DMS 273 (cell line): ENCODE measurements at regions not wholly inside any gene's neighbourhood (a gene's known extent, or its start where the extent isn't known, plus 50 kb on each side); places are given as distances from the start of the nearest gene placed in this dataset.
"Not testable (repeated sequence)": the region's sequence is repeated elsewhere in the genome, so short reads cannot be mapped to it uniquely, and the experiment has no call there.

Source experiments
- DNase-seq: peaks from one replicate; lab custom pipeline; 2025; ENCODE audit not compliant: unreplicated experiment; lab: John Stamatoyannopoulos, UW

DNA sequence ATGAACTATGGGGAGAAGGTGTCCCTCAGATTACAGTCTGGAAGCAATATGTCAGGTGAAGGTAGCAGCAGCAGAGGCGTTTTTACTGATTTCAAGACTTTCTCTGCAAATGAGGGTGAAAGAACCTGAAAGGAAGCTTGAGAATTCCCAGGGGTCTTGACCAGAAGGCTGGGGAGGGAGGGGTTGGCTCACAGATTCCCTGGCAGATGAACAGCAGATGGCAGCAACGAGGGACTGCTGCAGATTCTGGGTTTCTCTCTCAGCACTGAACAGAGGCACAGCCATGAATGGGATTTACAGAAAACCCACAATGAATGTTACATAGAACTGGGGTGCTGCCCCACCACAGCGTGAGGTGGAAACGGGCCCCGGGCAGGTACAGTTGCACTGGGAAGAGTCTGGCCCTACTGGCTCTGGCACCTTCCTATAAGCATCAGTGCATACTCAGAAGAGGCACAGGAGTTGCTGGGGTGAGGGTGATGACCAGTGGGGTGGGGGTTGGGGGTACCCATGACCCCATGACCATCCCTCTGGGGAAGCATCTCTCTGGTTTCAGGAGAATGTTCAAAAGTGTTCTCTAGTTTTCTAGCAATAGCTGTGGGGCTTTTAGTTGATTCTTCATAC lies 317.8 kb downstream of the SH2D4B start:
- DNase-seq, result peak; percentile 72

GRCh38 chr10:80856186-80856585 lies 318.5 kb downstream of the SH2D4B start:
- no peak for DNase-seq

GRCh38 chr10:80859279-80859678 lies 321.6 kb downstream of the SH2D4B start:
- DNase-seq, result not testable (repeated sequence)

DNA sequence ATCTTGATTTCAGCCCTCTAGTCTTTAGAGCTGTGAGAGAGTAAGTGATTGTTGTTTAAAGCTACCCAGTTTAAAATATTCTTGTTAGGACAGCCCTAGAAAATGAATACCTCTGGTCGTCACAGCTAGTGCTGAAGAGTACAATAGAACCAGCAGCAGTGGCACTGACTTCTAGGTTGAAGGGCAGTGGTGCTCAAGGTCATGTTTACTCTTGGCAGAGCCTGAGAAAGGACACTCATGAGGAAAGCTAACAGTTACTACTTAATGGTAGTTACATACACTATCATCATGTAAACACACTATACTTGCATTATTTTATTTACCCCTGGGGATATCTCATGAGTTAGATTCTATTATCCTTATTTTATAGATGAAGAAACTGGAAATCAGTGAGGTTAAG lies 323.0 kb downstream of the SH2D4B start:
- no peak for DNase-seq

- peak; percentile 3 for DNase-seq
Measured at GRCh38 chr10:80861882-80862281, 324.2 kb downstream of the SH2D4B start.

GRCh38 chr10:80870282-80870681 lies 332.6 kb downstream of the SH2D4B start:
- DNase-seq, result no peak

GRCh38 chr10:80871083-80871482 lies 333.4 kb downstream of the SH2D4B start:
- DNase-seq, result no peak

DNA sequence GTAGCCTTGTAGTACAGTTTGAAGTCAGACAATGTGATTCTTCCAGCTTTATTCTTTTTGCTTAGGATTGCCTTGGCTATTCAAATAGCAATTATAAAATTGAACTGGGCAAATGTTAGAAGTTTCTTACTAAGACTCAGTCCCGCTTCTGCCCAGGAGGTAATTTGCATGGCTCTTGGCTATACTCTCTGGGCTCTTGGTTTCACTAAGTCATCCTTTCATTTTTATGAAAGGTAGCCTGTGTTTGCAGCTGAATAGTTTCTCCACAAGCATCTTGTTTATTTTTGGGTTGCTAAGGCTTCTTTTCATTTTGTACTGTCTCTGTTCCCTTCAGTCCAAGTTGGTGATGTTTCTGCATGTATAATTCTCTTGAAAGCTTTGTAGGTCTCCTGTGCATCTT lies 340.6 kb downstream of the SH2D4B start:
- no peak for DNase-seq

DNA sequence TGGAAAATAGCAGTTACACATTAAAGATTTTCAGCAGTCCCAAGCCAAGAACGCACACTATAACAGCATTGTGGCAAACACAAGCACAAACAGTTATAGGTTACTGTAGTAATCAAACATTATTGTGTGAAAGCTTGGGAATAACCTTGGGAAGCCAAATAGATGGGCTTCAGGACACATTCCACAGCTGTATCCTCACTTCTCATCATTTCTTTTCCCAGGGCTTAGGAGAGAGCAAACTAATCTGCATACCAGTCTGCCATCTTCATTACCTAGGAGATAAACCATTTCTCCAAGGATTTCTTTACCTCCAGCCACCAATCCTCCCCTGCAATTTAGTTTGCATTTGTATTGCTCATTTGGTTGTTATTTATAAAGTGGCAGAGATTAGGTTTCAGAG lies 352.4 kb downstream of the SH2D4B start:
- no peak for DNase-seq

DNA sequence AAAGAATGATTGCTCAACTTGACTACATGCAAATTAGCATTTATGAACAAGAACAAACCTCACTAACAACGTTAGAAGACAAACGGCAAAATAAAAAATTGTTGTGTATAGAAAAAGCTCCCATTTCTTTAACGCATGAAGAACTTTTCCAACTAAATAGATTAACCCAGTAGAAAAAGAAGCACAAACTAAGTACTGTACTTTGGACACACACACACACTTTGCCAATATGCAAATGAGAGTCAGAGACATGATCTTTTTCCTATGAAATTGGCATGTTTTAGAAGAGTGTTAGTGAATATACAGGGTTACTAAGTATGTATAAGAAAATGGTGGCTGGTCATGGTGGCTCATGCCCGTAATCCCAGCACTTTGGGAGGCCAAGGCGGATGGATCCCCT lies 355.6 kb downstream of the SH2D4B start:
- no peak for DNase-seq

DNA sequence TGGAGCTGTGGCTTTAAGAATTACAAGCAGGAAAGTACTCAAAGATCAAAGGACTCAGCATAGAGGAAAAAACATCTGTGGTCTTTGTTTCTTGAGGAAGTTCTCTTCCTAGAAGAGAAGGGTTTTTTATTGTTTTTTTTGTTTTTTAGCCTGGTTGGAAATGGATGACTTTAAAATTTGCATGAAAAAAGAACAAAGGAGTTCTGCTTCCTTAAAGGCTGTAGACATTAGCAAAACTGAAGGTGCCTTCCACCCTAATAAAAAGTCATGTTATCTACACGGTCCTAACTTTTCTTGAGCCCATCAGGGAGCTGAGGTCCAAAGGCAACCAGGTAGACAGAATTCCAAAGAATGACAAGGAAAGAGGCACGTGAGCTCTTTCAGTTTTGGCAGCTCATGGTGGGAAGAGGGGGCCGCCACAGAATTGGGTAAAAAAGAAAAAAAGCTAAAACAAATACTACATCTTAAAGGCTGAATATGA lies 356.6 kb downstream of the SH2D4B start:
- no peak for DNase-seq

DNA sequence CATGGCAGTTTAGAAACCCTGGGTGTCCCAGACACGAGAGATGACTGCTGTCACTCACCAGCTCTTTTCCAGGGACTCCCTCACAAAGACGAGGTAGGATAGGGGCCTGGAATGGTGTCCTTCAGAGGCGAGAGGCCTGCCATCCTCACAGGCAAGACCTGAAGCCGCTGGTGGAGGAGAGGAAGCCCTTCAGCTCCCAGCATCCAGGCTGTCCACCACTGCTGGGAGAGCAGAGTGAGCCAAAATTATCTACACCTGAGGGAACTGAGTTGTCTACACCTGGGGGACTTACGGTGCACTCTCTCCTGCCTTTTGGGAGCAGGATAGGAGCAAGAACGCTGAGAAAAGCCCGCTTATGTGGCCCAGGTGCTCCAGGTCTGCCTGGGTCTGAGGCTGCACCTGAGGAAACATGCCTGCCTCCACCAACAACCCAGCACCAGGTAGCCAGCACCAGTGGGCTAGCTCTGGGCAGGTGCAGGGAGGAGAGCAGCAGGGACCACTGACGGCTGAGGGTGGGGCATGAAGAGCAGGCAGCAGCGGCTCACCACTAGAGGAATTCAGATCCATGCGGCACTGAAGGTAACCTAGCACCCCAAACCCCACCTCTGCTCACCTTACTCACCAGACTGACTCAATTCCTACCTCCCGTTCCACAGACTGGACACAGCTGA lies 357.2 kb downstream of the SH2D4B start:
- DNase-seq, result no peak

DNA sequence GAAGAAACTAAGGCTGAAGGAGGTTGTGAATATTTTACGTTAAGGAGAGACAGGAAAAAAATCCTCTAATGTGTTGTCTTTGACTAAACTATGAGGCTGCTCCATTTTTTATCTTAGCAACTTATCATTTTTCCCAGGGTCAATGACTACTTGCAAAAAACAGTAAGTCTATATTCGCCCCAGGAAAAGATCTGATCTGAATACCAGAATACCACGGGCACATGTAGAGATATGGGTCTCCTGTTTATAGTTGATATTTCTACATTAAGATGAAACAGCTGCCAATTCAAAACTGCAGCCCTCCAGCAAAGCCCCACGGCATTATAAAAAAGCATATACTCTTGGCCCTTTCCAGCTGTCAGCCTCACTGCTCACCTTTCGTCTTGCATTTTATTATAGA lies 358.4 kb downstream of the SH2D4B start:
- no peak for DNase-seq

DNA sequence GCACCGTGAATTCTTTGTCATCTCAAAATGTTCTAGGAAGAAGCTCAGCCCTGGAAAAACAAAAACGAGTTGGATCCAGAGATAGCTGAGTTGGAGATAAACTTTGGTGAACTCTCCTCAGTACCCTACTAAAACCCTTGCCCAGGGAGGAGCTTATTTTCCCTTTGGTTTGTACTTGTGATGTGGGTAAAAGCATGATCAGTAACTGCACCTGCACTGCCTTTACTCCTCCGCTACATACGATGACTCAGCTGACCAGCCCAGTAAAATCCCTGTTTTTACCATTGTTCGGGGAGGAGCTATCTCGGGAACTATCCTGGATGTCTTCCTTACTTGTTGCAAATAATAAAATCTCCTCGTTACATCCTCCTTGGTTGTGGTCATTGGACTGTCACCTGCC lies 359.3 kb downstream of the SH2D4B start:
- DNase-seq, result no peak

- DNase-seq, result peak; percentile 82
Measured at GRCh38 chr10:80900661-80901060, 363.0 kb downstream of the SH2D4B start.

DNA sequence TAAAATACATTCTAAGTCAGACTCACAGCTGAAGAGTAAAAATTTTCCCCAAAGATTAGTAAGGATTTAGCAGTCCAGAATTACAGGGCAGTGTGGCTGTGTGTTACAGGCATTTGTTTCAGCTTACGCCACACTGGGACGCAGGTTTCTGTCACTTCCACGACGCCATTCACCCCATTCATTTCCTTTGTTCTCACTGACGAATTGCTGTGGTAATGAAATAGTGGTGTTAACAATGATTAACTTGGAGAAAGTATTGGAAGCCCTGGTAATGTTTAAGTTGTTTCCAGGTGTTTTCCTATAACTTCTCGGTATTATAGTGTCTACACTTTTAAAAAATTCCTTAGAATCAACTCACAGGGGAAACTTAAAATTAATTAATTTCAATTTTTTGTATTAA lies 370.9 kb downstream of the SH2D4B start:
- no peak for DNase-seq

DNA sequence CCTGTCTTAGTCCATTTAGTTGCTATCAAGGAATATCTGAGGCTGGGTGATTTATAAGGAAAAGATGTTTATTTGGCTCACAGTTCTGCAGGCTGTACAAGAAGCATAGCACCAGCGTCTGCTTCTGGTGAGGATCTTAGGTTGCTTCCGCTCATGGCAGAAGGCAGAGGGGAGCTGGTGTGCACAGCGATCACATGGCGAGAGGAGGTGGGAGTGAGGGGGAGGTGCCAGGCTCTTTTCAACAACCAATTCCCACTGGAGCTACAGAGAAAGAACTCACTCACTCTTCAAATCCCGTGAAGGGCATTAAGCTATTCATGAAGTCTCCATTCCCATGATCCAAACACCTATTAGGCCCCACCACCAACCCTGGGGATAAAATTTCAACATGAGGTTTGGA lies 371.6 kb downstream of the SH2D4B start:
- DNase-seq, result no peak

DNA sequence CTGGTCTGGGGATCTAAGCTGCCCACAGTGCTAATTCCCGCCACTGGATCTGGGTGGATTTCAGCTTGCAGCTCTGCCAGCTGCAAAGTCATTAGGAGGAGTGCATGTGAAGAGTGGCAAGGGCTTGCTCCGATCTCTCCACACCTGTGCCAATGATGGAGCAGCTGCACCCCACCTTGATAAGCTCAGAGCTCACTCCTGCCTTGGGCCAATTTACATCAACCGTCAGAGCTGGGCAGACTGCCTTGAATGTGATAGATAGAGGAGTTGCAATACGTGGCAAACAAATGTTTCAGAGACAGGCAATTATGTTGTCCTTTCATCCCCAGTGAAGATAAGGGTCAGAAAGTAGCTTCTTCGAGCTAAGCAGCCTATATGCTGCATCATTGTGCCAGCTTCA lies 379.9 kb downstream of the SH2D4B start:
- no peak for DNase-seq

- no peak for DNase-seq
Measured at GRCh38 chr10:80921032-80921431, 383.3 kb downstream of the SH2D4B start.

- peak; percentile 72 for DNase-seq
Measured at GRCh38 chr10:80924063-80924952, 386.6 kb downstream of the SH2D4B start.

GRCh38 chr10:80927419-80928078 lies 389.8 kb downstream of the SH2D4B start:
- DNase-seq, result no peak
